Fibroblast of lung (primary cell): ENCODE measurements at regions not wholly inside any gene's neighbourhood (a gene's known extent, or its start where the extent isn't known, plus 50 kb on each side); places are given as distances from the start of the nearest gene placed in this dataset.

Experiments used
- DNase-seq, 2 donors: peaks; one replicate each; pipeline versions ENCODE4 v3.0.0 to v3.0.0-alpha.2; 2010; ENCODE audit warnings: low read depth in 2 of 2
- H2AFZ ChIP-seq: 2 replicates; pipeline ENCODE4 v1.5.1; 2012; ENCODE audit warnings: low read length, control low read depth, inconsistent platforms
- H3K27ac ChIP-seq: 2 replicates; pipeline ENCODE4 v1.5.1; 2011; ENCODE audit warnings: low read length, control low read depth; ENCODE audit not compliant: insufficient read depth
- H3K27me3 ChIP-seq: 2 replicates; pipeline ENCODE4 v1.5.1; 2011; ENCODE audit warnings: mild to moderate bottlenecking, low read length; ENCODE audit not compliant: control insufficient read depth, insufficient read depth
- H3K36me3 ChIP-seq: 2 replicates; pipeline ENCODE4 v1.5.1; 2011; ENCODE audit warnings: low read length; ENCODE audit not compliant: control insufficient read depth, insufficient read depth
- H3K4me1 ChIP-seq: 2 replicates; pipeline ENCODE4 v1.5.1; 2011; ENCODE audit warnings: low read length; ENCODE audit not compliant: control insufficient read depth, insufficient read depth; ENCODE audit errors: extremely low read depth
- H3K4me2 ChIP-seq: 2 replicates; pipeline ENCODE4 v1.5.1; 2011; ENCODE audit warnings: low read length, control low read depth; ENCODE audit not compliant: insufficient read depth; ENCODE audit errors: extremely low read depth
- H3K4me3 ChIP-seq, 4 experiments: fragments of 200-600 bp in 1 of 4; sonication (generic) in 1 of 4; replicated peaks in 1 of 4; 2 replicates each; pipeline ENCODE4 v1.5.1; 2011 to 2016; ENCODE audit warnings: low read length in 4 of 4, low read depth in 3 of 4, mild to moderate bottlenecking in 3 of 4, control low read depth in 2 of 4, inconsistent platforms in 1 of 4, mixed read lengths in 1 of 4; ENCODE audit not compliant: insufficient read depth in 1 of 4; ENCODE audit errors: control extremely low read depth in 1 of 4
- H3K79me2 ChIP-seq: 2 replicates; pipeline ENCODE4 v1.5.1; 2012; ENCODE audit warnings: mild to moderate bottlenecking, low read length, inconsistent platforms; ENCODE audit not compliant: control insufficient read depth, insufficient read depth
- H3K9ac ChIP-seq: 2 replicates; pipeline ENCODE4 v1.5.1; 2011; ENCODE audit warnings: mild to moderate bottlenecking, low read length, control low read depth; ENCODE audit not compliant: insufficient read depth
- H3K9me3 ChIP-seq: 2 replicates; pipeline ENCODE4 v1.5.1; 2012; ENCODE audit warnings: low read depth, low read length; ENCODE audit not compliant: control insufficient read depth, insufficient read depth
- H4K20me1 ChIP-seq: 2 replicates; pipeline ENCODE4 v1.5.1; 2011; ENCODE audit warnings: low read length; ENCODE audit not compliant: control insufficient read depth, insufficient read depth; ENCODE audit errors: extremely low read depth
- CTCF ChIP-seq, 2 donors: IDR thresholded peaks in 1 of 2; conservative IDR thresholded peaks in 1 of 2; 1 replicate in 1 of 2; 2 replicates in 1 of 2; pipeline ENCODE4 v1.5.1; 2011 to 2012; ENCODE audit warnings: low read length in 2 of 2, control low read depth in 1 of 2, inconsistent platforms in 1 of 2, low read depth in 1 of 2, mild to moderate bottlenecking in 1 of 2
- EZH2 ChIP-seq: IDR thresholded peaks from 2 replicates; pipeline ENCODE4 v1.5.1; 2012; ENCODE audit warnings: low read length, control low read depth, mild to moderate bottlenecking; ENCODE audit errors: missing control alignments

GRCh38 chr6:113149511-113149910 lies 707.6 kb upstream of the MARCKS start:
- no peaks in the 10 kb centered on the region for H3K27me3 ChIP-seq
- no peak for TF ChIP-seq CTCF (conservative IDR thresholded peaks at IDR 0.05 in 1 of 2, IDR thresholded peaks at IDR 0.05 in 1 of 2; ENCODE audit: low read depth in 1 of 2, low read length in 2 of 2)
- TF ChIP-seq EZH2, result no peak
- H3K4me1 ChIP-seq, result no peaks in the 10 kb centered on the region
- no peaks in the 10 kb centered on the region for H3K79me2 ChIP-seq
- H4K20me1 ChIP-seq, result no peaks in the 10 kb centered on the region
- H3K27ac ChIP-seq, result no peak overlapping the region
- no peak overlapping the region for H3K4me2 ChIP-seq
- H3K9me3 ChIP-seq, result no peaks in the 10 kb centered on the region
- H3K9ac ChIP-seq, result no peak overlapping the region
- H3K4me3 ChIP-seq, result no peak overlapping the region
- H2AFZ ChIP-seq, result no peak overlapping the region
- DNase-seq, result no peak
- H3K36me3 ChIP-seq, result no peaks in the 10 kb centered on the region

- no peaks in the 10 kb centered on the region for H3K27me3 ChIP-seq
These were observed 696.7 kb upstream of the MARCKS start for GRCh38 chr6:113160306-113161017.

GRCh38 chr6:113161018-113161315 lies 696.2 kb upstream of the MARCKS start:
- no peak for TF ChIP-seq EZH2
- no peak for TF ChIP-seq CTCF (conservative IDR thresholded peaks at IDR 0.05 in 1 of 2, IDR thresholded peaks at IDR 0.05 in 1 of 2; ENCODE audit: low read depth in 1 of 2, low read length in 2 of 2)
- Histone ChIP-seq H3K79me2 (no peaks in the 10 kb centered on the region), H4K20me1 (no peaks in the 10 kb centered on the region), H3K27ac (no peak overlapping the region), H3K36me3 (no peaks in the 10 kb centered on the region), H3K9ac (no peak overlapping the region), H3K27me3 (no peaks in the 10 kb centered on the region), H3K4me1 (no peaks in the 10 kb centered on the region), H3K4me2 (no peak overlapping the region), H3K4me3 (no peak overlapping the region), H3K9me3 (no peaks in the 10 kb centered on the region), H2AFZ (no peak overlapping the region)
- no peak for DNase-seq

More at GRCh38 chr6:113160306-113161017, 696.7 kb upstream of the MARCKS start:
- Histone ChIP-seq H3K27ac (no peak overlapping the region), H3K4me2 (no peak overlapping the region), H3K79me2 (no peaks in the 10 kb centered on the region), H3K9ac (no peak overlapping the region), H4K20me1 (no peaks in the 10 kb centered on the region), H3K36me3 (no peaks in the 10 kb centered on the region), H3K9me3 (no peaks in the 10 kb centered on the region), H3K4me1 (no peaks in the 10 kb centered on the region), H3K4me3 (no peak overlapping the region), H2AFZ (no peak overlapping the region)
- DNase-seq, result no peak
- no peak for TF ChIP-seq EZH2
